Stimulated activated effector memory CD8-positive, alpha-beta T cell treated with anti-CD3 and anti-CD28 coated beads, Interleukin-12 subunit alpha, Interleukin-12 subunit beta, amount 100 ng/mL, for 72 hours (primary cell): ENCODE measurements at regions not wholly inside any gene's neighbourhood (a gene's known extent, or its start where the extent isn't known, plus 50 kb on each side); places are given as distances from the start of the nearest gene placed in this dataset.
A peak's percentile ranks its signal among the peaks of the same experiment; 100 is the strongest.
"Not testable (repeated sequence)": the region's sequence is repeated elsewhere in the genome, so short reads cannot be mapped to it uniquely, and the experiment has no call there.

Experiments
- ATAC-seq: fragments of 150-1000 bp; cut with Tn5 transposase; 2 replicates; pipeline ENCODE4 v1.10.0; 2021
- DNase-seq, 2 donors: peaks; one replicate each; pipeline ENCODE4 v3.0.0; 2021 to 2022; ENCODE audit warnings: low spot score in 2 of 2
- H3K27ac Mint-ChIP-seq: one replicate; pipeline ENCODE4 v1.8.0; 2022; ENCODE audit warnings: mild to moderate bottlenecking, mixed read lengths
- H3K36me3 Mint-ChIP-seq: one replicate; pipeline ENCODE4 v1.8.0; 2022; ENCODE audit warnings: mild to moderate bottlenecking, mixed read lengths
- H3K4me1 Mint-ChIP-seq: one replicate; pipeline ENCODE4 v1.8.0; 2022; ENCODE audit warnings: mixed read lengths
- H3K4me3 Mint-ChIP-seq: one replicate; pipeline ENCODE4 v1.8.0; 2022; ENCODE audit warnings: mild to moderate bottlenecking, mixed read lengths
- H3K9me3 Mint-ChIP-seq: one replicate; pipeline ENCODE4 v1.8.0; 2022; ENCODE audit warnings: mixed read lengths

- H3K4me1 Mint-ChIP-seq = peaks cover 25% of the 10 kb centered on the region
- H3K4me3 Mint-ChIP-seq = no peak overlapping the region
- ATAC-seq = no peak
- H3K36me3 Mint-ChIP-seq = no peaks in the 10 kb centered on the region
- H3K9me3 Mint-ChIP-seq = no peaks in the 10 kb centered on the region
- DNase-seq = no peak
- no peak overlapping the region for H3K27ac Mint-ChIP-seq
Measured at GRCh38 chr2:62338111-62338510, 142.2 kb downstream of the B3GNT2 start.

- no peak for DNase-seq
- no peaks in the 10 kb centered on the region for H3K36me3 Mint-ChIP-seq
- H3K4me3 Mint-ChIP-seq = no peak overlapping the region
- peaks cover 30% of the 10 kb centered on the region for H3K4me1 Mint-ChIP-seq
- no peak for ATAC-seq
- no peak overlapping the region for H3K27ac Mint-ChIP-seq
- no peaks in the 10 kb centered on the region for H3K9me3 Mint-ChIP-seq
Measured at GRCh38 chr2:62337403-62337802, 141.5 kb downstream of the B3GNT2 start.

- H3K4me1 Mint-ChIP-seq = peaks cover 24% of the 10 kb centered on the region
- ATAC-seq (no peak), DNase-seq (no peak)
- no peaks in the 10 kb centered on the region for H3K36me3 Mint-ChIP-seq
- no peak overlapping the region for H3K4me3 Mint-ChIP-seq
- H3K9me3 Mint-ChIP-seq = no peaks in the 10 kb centered on the region
- no peak overlapping the region for H3K27ac Mint-ChIP-seq
Measured at GRCh38 chr2:62335612-62336011, 139.7 kb downstream of the B3GNT2 start.

GRCh38 chr2:62334440-62335058 lies 138.6 kb downstream of the B3GNT2 start:
- Mint-ChIP-seq H3K9me3 (no peaks in the 10 kb centered on the region), H3K36me3 (no peaks in the 10 kb centered on the region), H3K27ac (peak overlapping the region; percentile 40), H3K4me1 (peaks cover 24% of the 10 kb centered on the region), H3K4me3 (no peak overlapping the region)
- ATAC-seq (peak; percentile 55), DNase-seq (no peak)

- no peaks in the 10 kb centered on the region for H3K36me3 Mint-ChIP-seq
- H3K9me3 Mint-ChIP-seq = no peaks in the 10 kb centered on the region
- peak overlapping the region; percentile 40 for H3K27ac Mint-ChIP-seq
- no peak for ATAC-seq
- H3K4me1 Mint-ChIP-seq = peaks cover 24% of the 10 kb centered on the region
- no peak for DNase-seq
- no peak overlapping the region for H3K4me3 Mint-ChIP-seq
Measured at GRCh38 chr2:62334009-62334408, 138.1 kb downstream of the B3GNT2 start.

- Mint-ChIP-seq H3K4me1 (peaks cover 24% of the 10 kb centered on the region), H3K4me3 (no peak overlapping the region), H3K36me3 (no peaks in the 10 kb centered on the region), H3K9me3 (no peaks in the 10 kb centered on the region), H3K27ac (no peak overlapping the region)
- ATAC-seq = no peak
- DNase-seq = no peak
Measured at GRCh38 chr2:62330959-62331358, 135.0 kb downstream of the B3GNT2 start.

GRCh38 chr2:62329797-62330196 lies 133.9 kb downstream of the B3GNT2 start:
- no peak overlapping the region for H3K27ac Mint-ChIP-seq
- no peak overlapping the region for H3K4me3 Mint-ChIP-seq
- no peak for DNase-seq
- no peak for ATAC-seq
- H3K36me3 Mint-ChIP-seq = no peaks in the 10 kb centered on the region
- peaks cover 19% of the 10 kb centered on the region for H3K4me1 Mint-ChIP-seq
- no peaks in the 10 kb centered on the region for H3K9me3 Mint-ChIP-seq

- peaks cover 5% of the 10 kb centered on the region for H3K4me1 Mint-ChIP-seq
- no peak for DNase-seq
- H3K4me3 Mint-ChIP-seq = no peak overlapping the region
Measured at GRCh38 chr2:62326735-62327134, 130.8 kb downstream of the B3GNT2 start.

GRCh38 chr2:62325398-62325797 lies 129.5 kb downstream of the B3GNT2 start:
- Mint-ChIP-seq H3K4me3 (no peak overlapping the region), H3K4me1 (peaks cover 17% of the 10 kb centered on the region), H3K27ac (no peak overlapping the region), H3K36me3 (no peaks in the 10 kb centered on the region), H3K9me3 (no peaks in the 10 kb centered on the region)
- ATAC-seq (no peak), DNase-seq (no peak)

More at GRCh38 chr2:62326735-62327134, 130.8 kb downstream of the B3GNT2 start:
- H3K36me3 Mint-ChIP-seq = no peaks in the 10 kb centered on the region
- ATAC-seq = no peak
- no peak overlapping the region for H3K27ac Mint-ChIP-seq
- H3K9me3 Mint-ChIP-seq = no peaks in the 10 kb centered on the region

GRCh38 chr2:62321380-62322289 lies 125.7 kb downstream of the B3GNT2 start:
- Mint-ChIP-seq H3K4me1 (peaks cover 22% of the 10 kb centered on the region), H3K36me3 (no peaks in the 10 kb centered on the region), H3K9me3 (no peaks in the 10 kb centered on the region), H3K27ac (no peak overlapping the region), H3K4me3 (no peak overlapping the region)
- DNase-seq (no peak), ATAC-seq (peak; percentile 79)

GRCh38 chr2:62320657-62321357 lies 124.9 kb downstream of the B3GNT2 start:
- peak; percentile 57 for ATAC-seq
- Mint-ChIP-seq H3K27ac (no peak overlapping the region), H3K4me3 (no peak overlapping the region), H3K36me3 (no peaks in the 10 kb centered on the region), H3K4me1 (peaks cover 22% of the 10 kb centered on the region), H3K9me3 (no peaks in the 10 kb centered on the region)
- DNase-seq = no peak

GRCh38 chr2:62320137-62320536 lies 124.2 kb downstream of the B3GNT2 start:
- ATAC-seq, H3K9me3 Mint-ChIP-seq, H3K4me3 Mint-ChIP-seq, DNase-seq, H3K27ac Mint-ChIP-seq, H3K36me3 Mint-ChIP-seq: not testable (repeated sequence)
- peaks cover 22% of the 10 kb centered on the region for H3K4me1 Mint-ChIP-seq

GRCh38 chr2:62319070-62319469 lies 123.2 kb downstream of the B3GNT2 start:
- Mint-ChIP-seq H3K27ac (peak overlapping the region; percentile 57), H3K4me3 (no peak overlapping the region)

GRCh38 chr2:62315476-62315875 lies 119.6 kb downstream of the B3GNT2 start:
- no peak overlapping the region for H3K4me3 Mint-ChIP-seq
- H3K9me3 Mint-ChIP-seq = no peaks in the 10 kb centered on the region
- H3K4me1 Mint-ChIP-seq = peaks cover 27% of the 10 kb centered on the region
- ATAC-seq (no peak), DNase-seq (no peak)
- no peaks in the 10 kb centered on the region for H3K36me3 Mint-ChIP-seq
- H3K27ac Mint-ChIP-seq = no peak overlapping the region

More at GRCh38 chr2:62319070-62319469, 123.2 kb downstream of the B3GNT2 start:
- ATAC-seq (no peak), DNase-seq (no peak)
- Mint-ChIP-seq H3K4me1 (peaks cover 28% of the 10 kb centered on the region), H3K36me3 (no peaks in the 10 kb centered on the region), H3K9me3 (no peaks in the 10 kb centered on the region)

- DNase-seq (no peak), ATAC-seq (no peak)
- Mint-ChIP-seq H3K4me1 (peaks cover 39% of the 10 kb centered on the region), H3K27ac (peak overlapping the region; percentile 75), H3K9me3 (no peaks in the 10 kb centered on the region), H3K4me3 (peak overlapping the region; percentile 59), H3K36me3 (no peaks in the 10 kb centered on the region)
Measured at GRCh38 chr2:62314291-62314690, 118.4 kb downstream of the B3GNT2 start.
